Astrocyte (in vitro differentiated cells and primary cell): ENCODE measurements at regions not wholly inside any gene's neighbourhood (a gene's known extent, or its start where the extent isn't known, plus 50 kb on each side); places are given as distances from the start of the nearest gene placed in this dataset.

Source experiments
- DNase-seq: peaks from one replicate; pipeline ENCODE4 v3.0.0-alpha.2; 2010; ENCODE audit warnings: low read depth
- FAIRE-seq: peaks from 2 replicates; lab custom pipeline; 2011; peaks lifted over from hg19 to GRCh38; lab: Jason Lieb, UNC
- H2AFZ ChIP-seq: 2 replicates; pipeline ENCODE4 v1.6.0; 2012; ENCODE audit warnings: low read depth, low read length, inconsistent platforms
- H3K27ac ChIP-seq: 2 replicates; pipeline ENCODE4 v1.5.1; 2011; ENCODE audit warnings: low read depth, low read length, inconsistent platforms
- H3K27me3 ChIP-seq: 2 replicates; pipeline ENCODE4 v1.6.0; 2011; ENCODE audit warnings: low read length, inconsistent platforms; ENCODE audit not compliant: insufficient read depth
- H3K36me3 ChIP-seq: 2 replicates; pipeline ENCODE4 v1.5.1; 2011; ENCODE audit warnings: low read length, inconsistent platforms; ENCODE audit not compliant: insufficient read depth
- H3K4me1 ChIP-seq: 2 replicates; pipeline ENCODE4 v1.5.1; 2011; ENCODE audit warnings: low read length, inconsistent platforms; ENCODE audit not compliant: insufficient read depth
- H3K4me2 ChIP-seq: 2 replicates; pipeline ENCODE4 v1.6.0; 2012; ENCODE audit warnings: low read length, inconsistent platforms
- H3K4me3 ChIP-seq: 2 replicates; pipeline ENCODE4 v1.5.1; 2011; ENCODE audit warnings: low read depth, mild to moderate bottlenecking, low read length, inconsistent platforms; ENCODE audit not compliant: insufficient read depth
- H3K79me2 ChIP-seq: 2 replicates; pipeline ENCODE4 v1.6.0; 2012; ENCODE audit warnings: mild to moderate bottlenecking, low read length, inconsistent platforms; ENCODE audit not compliant: insufficient read depth
- H3K9ac ChIP-seq: 2 replicates; pipeline ENCODE4 v1.6.0; 2012; ENCODE audit warnings: mild to moderate bottlenecking, low read length, inconsistent platforms
- H3K9me3 ChIP-seq: 2 replicates; pipeline ENCODE4 v1.5.1; 2012; ENCODE audit warnings: low read depth, mild to moderate bottlenecking, low read length, inconsistent platforms; ENCODE audit not compliant: insufficient read depth
- H4K20me1 ChIP-seq: 2 replicates; pipeline ENCODE4 v1.6.0; 2012; ENCODE audit warnings: low read length, inconsistent platforms; ENCODE audit not compliant: insufficient read depth
- H3K27ac Mint-ChIP-seq: one replicate; pipeline ENCODE4 v1.8.0; 2021; ENCODE audit warnings: mild to moderate bottlenecking, mixed read lengths; ENCODE audit not compliant: unreplicated experiment
- H3K27me3 Mint-ChIP-seq: one replicate; pipeline ENCODE4 v1.8.0; 2021; ENCODE audit warnings: low read depth, mixed read lengths; ENCODE audit not compliant: unreplicated experiment
- H3K36me3 Mint-ChIP-seq: one replicate; pipeline ENCODE4 v1.8.0; 2021; ENCODE audit warnings: low read depth, mixed read lengths; ENCODE audit not compliant: unreplicated experiment
- H3K4me1 Mint-ChIP-seq: one replicate; pipeline ENCODE4 v1.8.0; 2021; ENCODE audit warnings: low read depth, mixed read lengths; ENCODE audit not compliant: unreplicated experiment
- H3K4me3 Mint-ChIP-seq: one replicate; pipeline ENCODE4 v1.8.0; 2021; ENCODE audit warnings: mild to moderate bottlenecking, moderate library complexity, mixed read lengths; ENCODE audit not compliant: unreplicated experiment
- H3K9me3 Mint-ChIP-seq: one replicate; pipeline ENCODE4 v1.8.0; 2021; ENCODE audit warnings: mild to moderate bottlenecking, mixed read lengths; ENCODE audit not compliant: unreplicated experiment
- EZH2 ChIP-seq: IDR thresholded peaks from 2 replicates; pipeline ENCODE4 v1.6.1; 2012; ENCODE audit warnings: mild to moderate bottlenecking, low read length, inconsistent platforms; ENCODE audit not compliant: insufficient read depth
- TF ChIP-seq, protein P1 (sequence below): IDR thresholded peaks from 2 replicates; pipeline ENCODE4 v1.5.1; 2011; ENCODE audit warnings: low read depth, mild to moderate bottlenecking, inconsistent platforms, low read length, moderate library complexity; ENCODE audit not compliant: insufficient read depth

DNA sequence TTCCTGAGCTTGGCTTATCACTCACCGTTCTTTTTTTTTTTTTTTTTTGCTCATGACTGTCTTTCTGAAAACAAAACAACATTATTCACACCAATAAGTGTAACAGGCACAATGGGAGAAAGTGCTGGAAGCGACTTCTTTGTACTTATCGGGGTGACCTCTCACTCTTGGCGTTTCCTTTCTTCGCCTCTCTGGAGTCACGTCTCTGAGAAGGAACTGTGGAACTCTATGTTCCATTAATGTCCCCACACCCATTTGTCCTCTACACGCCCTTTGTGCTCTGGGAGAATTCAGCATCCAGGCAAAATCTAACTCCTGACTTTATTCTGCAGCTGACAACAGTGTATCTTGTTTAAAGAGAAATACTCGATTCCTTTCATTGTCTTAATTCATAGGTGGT lies 70.8 kb upstream of the FAM204A start:
- Histone ChIP-seq H4K20me1 (no peaks in the 10 kb centered on the region), H3K9me3 (no peaks in the 10 kb centered on the region), H3K79me2 (no peaks in the 10 kb centered on the region), H3K27ac (no peak overlapping the region), H3K9ac (no peak overlapping the region), H2AFZ (no peak overlapping the region), H3K27me3 (peaks cover 2% of the 10 kb centered on the region), H3K4me2 (no peak overlapping the region), H3K36me3 (no peaks in the 10 kb centered on the region), H3K4me3 (no peak overlapping the region), H3K4me1 (no peaks in the 10 kb centered on the region)
- Mint-ChIP-seq H3K36me3 (no peaks in the 10 kb centered on the region), H3K4me3 (no peak overlapping the region), H3K27ac (no peak overlapping the region), H3K9me3 (no peaks in the 10 kb centered on the region), H3K4me1 (peaks cover 4% of the 10 kb centered on the region), H3K27me3 (peaks cover 5% of the 10 kb centered on the region)
- FAIRE-seq = no peak
- TF ChIP-seq, protein P1, sequence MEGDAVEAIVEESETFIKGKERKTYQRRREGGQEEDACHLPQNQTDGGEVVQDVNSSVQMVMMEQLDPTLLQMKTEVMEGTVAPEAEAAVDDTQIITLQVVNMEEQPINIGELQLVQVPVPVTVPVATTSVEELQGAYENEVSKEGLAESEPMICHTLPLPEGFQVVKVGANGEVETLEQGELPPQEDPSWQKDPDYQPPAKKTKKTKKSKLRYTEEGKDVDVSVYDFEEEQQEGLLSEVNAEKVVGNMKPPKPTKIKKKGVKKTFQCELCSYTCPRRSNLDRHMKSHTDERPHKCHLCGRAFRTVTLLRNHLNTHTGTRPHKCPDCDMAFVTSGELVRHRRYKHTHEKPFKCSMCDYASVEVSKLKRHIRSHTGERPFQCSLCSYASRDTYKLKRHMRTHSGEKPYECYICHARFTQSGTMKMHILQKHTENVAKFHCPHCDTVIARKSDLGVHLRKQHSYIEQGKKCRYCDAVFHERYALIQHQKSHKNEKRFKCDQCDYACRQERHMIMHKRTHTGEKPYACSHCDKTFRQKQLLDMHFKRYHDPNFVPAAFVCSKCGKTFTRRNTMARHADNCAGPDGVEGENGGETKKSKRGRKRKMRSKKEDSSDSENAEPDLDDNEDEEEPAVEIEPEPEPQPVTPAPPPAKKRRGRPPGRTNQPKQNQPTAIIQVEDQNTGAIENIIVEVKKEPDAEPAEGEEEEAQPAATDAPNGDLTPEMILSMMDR = no peak
- no peak for TF ChIP-seq EZH2
- no peak for DNase-seq

DNA sequence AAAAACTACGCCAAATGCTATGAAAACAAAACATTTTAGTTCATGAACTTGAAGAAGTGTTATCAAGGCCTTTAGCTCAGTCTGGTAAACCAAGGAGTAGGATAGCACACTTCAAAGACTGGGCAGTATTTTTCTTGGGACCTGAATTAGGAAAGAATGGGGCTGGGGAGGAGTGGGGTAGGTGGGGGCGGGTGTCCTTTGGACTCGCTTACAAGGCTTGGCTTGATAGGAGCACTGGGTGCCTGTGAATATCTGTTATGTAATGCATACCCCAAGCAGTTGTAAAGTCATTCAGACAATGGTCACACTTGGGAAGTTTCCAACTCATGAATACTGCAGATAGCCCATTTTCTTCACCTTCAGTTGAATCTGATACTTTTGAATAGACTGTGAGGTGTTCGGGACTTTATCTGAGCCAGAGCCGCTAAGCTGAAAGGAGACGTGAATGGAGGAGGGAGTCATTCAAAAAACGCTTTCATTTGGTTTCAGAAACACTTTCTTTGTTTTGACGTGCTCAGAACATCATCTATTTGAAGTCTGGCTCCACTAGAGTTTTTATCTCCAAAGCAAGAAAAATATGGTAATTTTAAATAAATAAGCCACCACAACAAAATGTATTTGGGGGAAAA lies 70.1 kb upstream of the FAM204A start:
- no peaks in the 10 kb centered on the region for H3K36me3 Mint-ChIP-seq
- Histone ChIP-seq H4K20me1 (no peaks in the 10 kb centered on the region), H3K27me3 (peaks cover 2% of the 10 kb centered on the region), H3K4me2 (no peak overlapping the region), H3K36me3 (no peaks in the 10 kb centered on the region), H3K79me2 (no peaks in the 10 kb centered on the region), H3K4me1 (no peaks in the 10 kb centered on the region), H3K9ac (no peak overlapping the region), H3K27ac (no peak overlapping the region), H3K4me3 (no peak overlapping the region), H2AFZ (no peak overlapping the region), H3K9me3 (no peaks in the 10 kb centered on the region)
- H3K4me1 Mint-ChIP-seq = peaks cover 4% of the 10 kb centered on the region
- H3K4me3 Mint-ChIP-seq = no peak overlapping the region
- FAIRE-seq = no peak
- peaks cover 5% of the 10 kb centered on the region for H3K27me3 Mint-ChIP-seq
- no peak overlapping the region for H3K27ac Mint-ChIP-seq
- TF ChIP-seq EZH2 = no peak
- TF ChIP-seq, protein P1 = no peak
- H3K9me3 Mint-ChIP-seq = no peaks in the 10 kb centered on the region
- DNase-seq = no peak

DNA sequence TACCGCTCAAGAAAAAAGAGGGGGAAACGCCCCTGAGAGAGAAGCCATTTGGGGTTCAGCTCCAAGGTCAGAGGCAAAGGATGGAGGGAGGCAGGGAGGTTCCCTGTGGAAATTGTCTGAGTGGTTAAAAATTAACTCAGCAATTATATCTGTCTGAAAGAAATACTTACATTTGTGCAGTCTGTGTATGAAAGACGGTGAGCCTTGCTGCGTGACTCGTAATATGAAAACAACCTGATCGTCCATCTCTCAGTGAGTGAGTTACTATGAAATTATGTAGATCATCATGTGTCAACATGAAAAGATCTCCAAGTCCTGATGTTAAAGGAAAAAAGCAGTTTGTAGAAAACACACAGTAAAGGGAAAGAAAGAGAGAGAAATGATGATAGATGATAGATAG lies 67.2 kb upstream of the FAM204A start:
- H3K9me3 ChIP-seq = no peaks in the 10 kb centered on the region
- TF ChIP-seq EZH2 = no peak
- TF ChIP-seq, protein P1 = no peak
- no peaks in the 10 kb centered on the region for H3K36me3 ChIP-seq
- H3K27me3 Mint-ChIP-seq = peaks cover 7% of the 10 kb centered on the region
- H4K20me1 ChIP-seq = no peaks in the 10 kb centered on the region
- H3K9ac ChIP-seq = no peak overlapping the region
- DNase-seq (no peak), FAIRE-seq (no peak)
- no peak overlapping the region for H3K4me3 Mint-ChIP-seq
- no peaks in the 10 kb centered on the region for H3K9me3 Mint-ChIP-seq
- no peak overlapping the region for H2AFZ ChIP-seq
- H3K4me2 ChIP-seq = no peak overlapping the region
- H3K27me3 ChIP-seq = no peaks in the 10 kb centered on the region
- no peak overlapping the region for H3K27ac ChIP-seq
- no peaks in the 10 kb centered on the region for H3K79me2 ChIP-seq
- no peaks in the 10 kb centered on the region for H3K4me1 ChIP-seq
- H3K36me3 Mint-ChIP-seq = no peaks in the 10 kb centered on the region
- H3K4me1 Mint-ChIP-seq = peaks cover 8% of the 10 kb centered on the region
- no peak overlapping the region for H3K4me3 ChIP-seq
- no peak overlapping the region for H3K27ac Mint-ChIP-seq
